ENCODE measurements at regions not wholly inside any gene's neighbourhood (a gene's known extent, or its start where the extent isn't known, plus 50 kb on each side); places are given as distances from the start of the nearest gene placed in this dataset.

DNA sequence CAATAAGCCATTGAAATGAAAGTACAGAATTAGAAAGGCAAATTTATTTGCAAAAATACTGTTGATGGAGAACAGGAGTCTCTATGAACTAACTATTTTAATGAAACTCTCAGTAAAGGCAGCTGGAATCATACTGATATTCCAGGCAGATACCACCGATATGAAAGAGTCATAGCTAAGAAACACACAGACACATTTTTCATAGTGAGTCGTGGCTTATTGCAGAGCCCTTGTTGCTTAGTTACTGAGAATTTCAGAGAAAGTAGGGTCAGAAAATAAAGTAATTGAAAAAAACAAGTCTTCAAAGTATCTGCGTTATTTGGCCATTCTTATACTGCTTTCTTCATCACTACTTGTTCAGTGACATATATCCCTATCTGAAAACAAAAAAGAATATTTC lies 1890.9 kb downstream of the PCDH9 start:
- TF ChIP-seq, protein P1, sequence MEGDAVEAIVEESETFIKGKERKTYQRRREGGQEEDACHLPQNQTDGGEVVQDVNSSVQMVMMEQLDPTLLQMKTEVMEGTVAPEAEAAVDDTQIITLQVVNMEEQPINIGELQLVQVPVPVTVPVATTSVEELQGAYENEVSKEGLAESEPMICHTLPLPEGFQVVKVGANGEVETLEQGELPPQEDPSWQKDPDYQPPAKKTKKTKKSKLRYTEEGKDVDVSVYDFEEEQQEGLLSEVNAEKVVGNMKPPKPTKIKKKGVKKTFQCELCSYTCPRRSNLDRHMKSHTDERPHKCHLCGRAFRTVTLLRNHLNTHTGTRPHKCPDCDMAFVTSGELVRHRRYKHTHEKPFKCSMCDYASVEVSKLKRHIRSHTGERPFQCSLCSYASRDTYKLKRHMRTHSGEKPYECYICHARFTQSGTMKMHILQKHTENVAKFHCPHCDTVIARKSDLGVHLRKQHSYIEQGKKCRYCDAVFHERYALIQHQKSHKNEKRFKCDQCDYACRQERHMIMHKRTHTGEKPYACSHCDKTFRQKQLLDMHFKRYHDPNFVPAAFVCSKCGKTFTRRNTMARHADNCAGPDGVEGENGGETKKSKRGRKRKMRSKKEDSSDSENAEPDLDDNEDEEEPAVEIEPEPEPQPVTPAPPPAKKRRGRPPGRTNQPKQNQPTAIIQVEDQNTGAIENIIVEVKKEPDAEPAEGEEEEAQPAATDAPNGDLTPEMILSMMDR (IDR thresholded peaks at IDR 0.05 in 2 of 3, conservative IDR thresholded peaks at IDR 0.05 in 1 of 3; ENCODE audit: borderline replicate concordance in 1 of 3, insufficient read depth in 1 of 3, low read depth in 2 of 3, low read length in 2 of 3): no peak
- TF ChIP-seq POLR2A (IDR thresholded peaks at IDR 0.05; ENCODE audit: borderline replicate concordance, extremely low read depth, insufficient read depth, insufficient read length) (no peak), ZFX (IDR thresholded peaks at IDR 0.05) (no peak)

Data from HCT116 (cell line).